RWPE1 (cell line): ENCODE measurements at regions not wholly inside any gene's neighbourhood (a gene's known extent, or its start where the extent isn't known, plus 50 kb on each side); places are given as distances from the start of the nearest gene placed in this dataset.

Source experiments
- CTCF ChIA-PET: fragments of 350-600 bp; sonication (Branson Sonifier 250); formaldehyde crosslinking; extraction: SDS; loops from one replicate; lab custom pipeline; 2021; lab: Yijun Ruan, JAX
- POLR2A ChIA-PET: fragments of 400-600 bp; formaldehyde crosslinking; extraction: SDS; loops from one replicate; lab custom pipeline; 2020; ENCODE audit warnings: antibody characterized with exemption; ENCODE audit not compliant: low non-redundant PET; lab: Yijun Ruan, JAX
- DNase-seq: peaks from one replicate; pipeline ENCODE4 v3.0.0; 2012; ENCODE audit warnings: low spot score
- H3K27ac ChIP-seq: fragments of 450-650 bp; 2 replicates; pipeline ENCODE4 v1.5.1; 2017
- TF ChIP-seq, protein P1 (sequence below): fragments of 450-650 bp; conservative IDR thresholded peaks from 2 replicates; pipeline ENCODE4 v1.5.1; 2017; ENCODE audit warnings: low read depth, mild to moderate bottlenecking

DNA sequence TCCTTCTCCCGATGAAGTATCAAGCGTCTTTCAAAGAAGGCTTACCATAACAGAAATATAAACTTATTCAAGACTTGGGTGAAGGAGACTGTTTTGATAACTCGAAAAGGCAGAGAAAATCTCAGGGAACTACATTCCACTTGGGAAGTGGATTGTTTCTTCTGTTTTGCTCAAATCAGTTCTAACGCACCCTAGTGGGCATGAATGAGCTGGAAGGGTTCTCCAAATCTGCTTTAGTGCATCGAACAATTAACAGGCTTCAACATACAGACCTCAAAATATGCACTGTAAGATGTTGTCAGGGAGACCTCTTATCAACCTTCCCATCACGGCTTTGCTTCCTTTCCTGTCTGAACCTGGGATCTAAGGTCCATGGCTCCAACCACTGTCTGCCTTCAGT lies 392.5 kb downstream of the CD83 start:
- TF ChIP-seq, protein P1, sequence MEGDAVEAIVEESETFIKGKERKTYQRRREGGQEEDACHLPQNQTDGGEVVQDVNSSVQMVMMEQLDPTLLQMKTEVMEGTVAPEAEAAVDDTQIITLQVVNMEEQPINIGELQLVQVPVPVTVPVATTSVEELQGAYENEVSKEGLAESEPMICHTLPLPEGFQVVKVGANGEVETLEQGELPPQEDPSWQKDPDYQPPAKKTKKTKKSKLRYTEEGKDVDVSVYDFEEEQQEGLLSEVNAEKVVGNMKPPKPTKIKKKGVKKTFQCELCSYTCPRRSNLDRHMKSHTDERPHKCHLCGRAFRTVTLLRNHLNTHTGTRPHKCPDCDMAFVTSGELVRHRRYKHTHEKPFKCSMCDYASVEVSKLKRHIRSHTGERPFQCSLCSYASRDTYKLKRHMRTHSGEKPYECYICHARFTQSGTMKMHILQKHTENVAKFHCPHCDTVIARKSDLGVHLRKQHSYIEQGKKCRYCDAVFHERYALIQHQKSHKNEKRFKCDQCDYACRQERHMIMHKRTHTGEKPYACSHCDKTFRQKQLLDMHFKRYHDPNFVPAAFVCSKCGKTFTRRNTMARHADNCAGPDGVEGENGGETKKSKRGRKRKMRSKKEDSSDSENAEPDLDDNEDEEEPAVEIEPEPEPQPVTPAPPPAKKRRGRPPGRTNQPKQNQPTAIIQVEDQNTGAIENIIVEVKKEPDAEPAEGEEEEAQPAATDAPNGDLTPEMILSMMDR, result no peak
- DNase-seq, result no peak

DNA sequence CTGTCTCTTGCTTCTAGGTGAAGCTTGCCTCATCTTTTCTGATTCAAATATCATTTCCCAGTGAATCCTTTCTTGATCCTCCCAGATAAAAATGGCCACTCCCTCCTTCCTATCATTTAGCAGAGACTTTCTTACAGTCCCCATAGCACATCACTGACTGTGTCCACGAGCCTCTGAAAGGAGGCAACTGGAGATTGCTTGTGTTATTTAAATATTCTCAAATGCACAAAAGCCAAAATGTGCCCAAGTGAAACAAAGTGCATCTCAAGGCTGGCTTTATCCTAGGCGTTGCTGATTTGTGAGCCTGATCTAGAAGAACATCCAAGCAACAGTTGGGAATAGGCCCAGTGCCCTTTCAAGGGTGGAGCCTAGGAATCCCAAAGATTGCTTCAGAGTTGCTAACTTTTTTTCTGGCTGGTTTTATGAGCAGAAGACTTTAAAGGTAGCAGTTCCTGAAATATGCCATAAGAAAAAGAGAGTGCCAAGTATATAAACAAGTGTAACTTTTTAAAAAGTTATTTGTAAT lies 393.6 kb downstream of the CD83 start:
- POLR2A ChIA-PET, result no interaction called here
- H3K27ac ChIP-seq, result no peak overlapping the region
- TF ChIP-seq, protein P1, result no peak
- CTCF ChIA-PET, result no interaction called here
- no peak for DNase-seq

More for the DNA sequence above, 392.5 kb downstream of the CD83 start:
- POLR2A ChIA-PET, result no interaction called here
- H3K27ac ChIP-seq, result no peak overlapping the region
- CTCF ChIA-PET, result no interaction called here

DNA sequence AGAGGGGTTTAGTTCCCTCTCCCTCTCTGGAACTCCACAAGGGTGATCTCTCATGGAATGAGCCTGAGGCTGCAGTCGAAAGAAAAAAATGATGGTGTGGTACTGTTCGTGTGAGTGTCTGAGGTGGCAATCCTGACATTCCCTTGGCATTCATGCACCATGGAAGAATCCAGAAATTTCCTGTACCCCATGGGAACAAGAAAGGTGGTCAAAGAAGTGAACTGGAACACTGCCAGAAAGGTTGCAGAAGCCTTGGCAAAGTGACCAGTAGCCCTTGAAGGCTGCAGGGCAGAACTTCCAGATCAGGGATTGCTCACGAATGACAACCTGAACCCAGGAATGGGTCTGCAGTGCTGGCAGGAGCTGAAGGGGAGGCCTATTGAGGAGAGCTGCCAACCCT lies 394.7 kb downstream of the CD83 start:
- CTCF ChIA-PET, result no interaction called here
- TF ChIP-seq, protein P1, result no peak
- DNase-seq, result no peak
- POLR2A ChIA-PET, result no interaction called here
- H3K27ac ChIP-seq, result no peak overlapping the region

DNA sequence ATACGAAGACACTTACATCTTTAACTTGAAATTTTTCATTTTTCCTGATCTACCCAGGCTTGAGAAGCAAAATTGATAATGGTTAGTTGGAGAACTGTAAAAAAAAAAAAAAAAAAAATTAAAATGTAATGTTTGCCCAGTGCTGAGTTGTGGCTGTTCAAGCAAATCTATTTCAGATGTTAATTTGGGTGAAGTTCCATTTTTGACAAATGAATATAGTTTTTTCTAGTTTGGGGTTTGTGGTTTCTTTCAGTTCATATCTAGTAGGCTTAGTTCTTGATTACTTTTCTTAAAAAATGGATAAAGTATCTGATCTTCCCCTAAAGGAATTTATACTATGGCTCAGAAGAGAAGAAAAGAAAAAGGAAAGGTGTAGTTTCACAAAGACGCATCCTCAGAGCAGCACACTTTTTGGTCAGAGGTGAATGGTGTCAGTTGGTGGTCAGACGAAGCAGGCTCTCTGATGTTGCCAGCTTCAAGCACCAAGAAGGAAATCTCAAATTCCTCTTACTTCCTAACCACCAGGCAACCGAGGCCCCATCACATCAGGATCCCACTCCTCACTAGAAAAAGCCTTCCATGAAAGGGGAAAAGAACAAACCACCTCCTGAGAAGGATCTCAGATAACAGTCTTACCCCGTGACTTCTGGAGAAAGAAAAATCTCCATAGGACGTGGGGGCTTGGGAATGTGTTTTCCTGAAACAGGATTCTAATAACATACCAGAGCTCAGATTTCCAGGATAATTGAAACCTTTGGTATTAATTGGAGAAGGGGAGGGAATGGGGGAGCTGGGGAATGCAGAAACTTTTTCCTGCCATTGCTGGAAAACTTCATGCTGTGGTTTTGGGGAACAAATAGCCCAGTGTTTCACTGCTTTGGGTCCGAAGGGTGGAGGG lies 396.2 kb downstream of the CD83 start:
- CTCF ChIA-PET, result interaction anchor here (1.4 kb wide), 1 partner anchor 40 kb away, joined by 4 read pairs; no protein-coding TSS in a partner anchor
- no peak for DNase-seq
- no peak overlapping the region for H3K27ac ChIP-seq
- POLR2A ChIA-PET, result no interaction called here
- TF ChIP-seq, protein P1, result no peak

DNA sequence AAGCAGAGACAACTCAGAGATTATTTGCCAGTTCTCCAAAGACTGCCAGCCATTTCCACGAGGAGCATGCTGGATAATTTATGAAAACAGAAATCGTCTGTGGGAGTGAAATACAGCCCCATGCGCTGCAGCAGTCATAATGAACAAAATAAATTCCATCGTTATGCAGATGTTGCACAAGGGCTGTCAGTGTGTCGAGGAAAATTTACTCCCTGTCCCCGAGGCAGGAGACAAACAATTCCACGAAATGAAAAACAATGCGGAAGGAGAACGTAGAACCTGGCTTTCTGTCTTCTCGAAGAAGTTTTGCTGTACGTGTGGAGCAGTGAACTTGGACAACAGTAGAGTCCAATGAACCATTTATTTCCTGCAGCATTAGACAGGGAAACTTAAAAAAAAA lies 399.4 kb downstream of the CD83 start:
- ChIA-PET CTCF (no interaction called here), POLR2A (no interaction called here)
- TF ChIP-seq, protein P1, result no peak
- no peak overlapping the region for H3K27ac ChIP-seq
- no peak for DNase-seq

DNA sequence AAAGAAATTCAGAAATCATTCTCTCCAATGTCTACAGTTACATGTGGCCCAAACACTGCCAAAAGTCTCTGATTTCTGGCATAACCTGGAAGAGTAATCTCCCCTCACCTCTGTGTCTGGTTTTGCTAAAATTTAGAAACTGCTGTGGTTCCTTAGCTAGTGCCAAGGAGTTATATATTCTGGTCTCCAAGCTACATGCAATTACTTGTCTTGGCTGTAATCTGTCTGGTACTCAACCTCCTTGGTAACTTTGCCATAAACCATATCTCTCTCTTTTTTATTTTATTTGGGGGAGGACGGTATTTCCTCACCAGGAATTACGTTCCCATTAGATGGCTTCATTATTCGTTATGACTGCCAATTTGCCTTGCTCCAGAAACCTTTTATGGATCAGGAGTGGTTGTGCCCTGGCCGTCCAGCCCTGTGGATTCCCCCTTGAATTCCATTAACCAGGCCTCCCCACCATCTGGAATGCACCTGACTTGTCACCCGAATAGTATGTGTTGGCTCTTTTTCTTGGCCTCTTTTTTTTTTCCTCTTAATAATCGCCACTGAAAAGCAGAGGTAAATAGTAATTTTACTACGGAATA lies 400.0 kb downstream of the CD83 start:
- ChIA-PET CTCF (no interaction called here), POLR2A (interaction anchor here (0.7 kb wide), 1 partner anchor 25 kb away, joined by 3 read pairs; no protein-coding TSS in a partner anchor)
- TF ChIP-seq, protein P1, result no peak
- no peak for DNase-seq
- no peak overlapping the region for H3K27ac ChIP-seq
